Lower leg skin (tissue), 4 donors: ENCODE measurements at regions not wholly inside any gene's neighbourhood (a gene's known extent, or its start where the extent isn't known, plus 50 kb on each side); places are given as distances from the start of the nearest gene placed in this dataset.

ENCODE experiments used
- DNase-seq, 2 donors: peaks; one replicate each; pipeline ENCODE4 v3.0.0-alpha.2; 2019; ENCODE audit warnings: low spot score in 2 of 2
- H3K4me3 ChIP-seq: fragments of 200-600 bp; sonication (generic); 2 replicates; pipeline ENCODE4 v1.5.1; 2017; ENCODE audit warnings: mild to moderate bottlenecking, low read depth; ENCODE audit not compliant: poor library complexity, severe bottlenecking
- CTCF ChIP-seq, 3 donors: fragments of 450-650 bp; IDR thresholded peaks; one replicate each; pipeline ENCODE4 v1.5.1; 2016; ENCODE audit warnings: antibody characterized with exemption in 3 of 3, mild to moderate bottlenecking in 3 of 3, moderate library complexity in 2 of 3
- POLR2A ChIP-seq, 2 donors: fragments of 450-650 bp; IDR thresholded peaks; one replicate each; pipeline ENCODE4 v1.6.1; 2016 to 2017; ENCODE audit warnings: antibody characterized with exemption in 2 of 2, mild to moderate bottlenecking in 1 of 2, moderate library complexity in 1 of 2
- WGBS, 2 donors: methylation state at CpG; one replicate each; pipeline ENCODE4 v1.1.5; 2018; 5-methylcytosine and 5-hydroxymethylcytosine counted together
- intact Hi-C: fragments of 100-400 bp; cut with DNase I; formaldehyde crosslinking; loops from one replicate; pipeline ENCODE4 v1.15.0; 2023; ENCODE audit warnings: low total_unique reads

GRCh38 chr3:24730173-24730572 lies 235.5 kb upstream of the THRB start:
- no peak for DNase-seq
- intact Hi-C loops = no loop called here
- no peak overlapping the region for H3K4me3 ChIP-seq
- 83 to 87% methylated on average over 1 of the region's 1 CpG for WGBS, 2 donors
- no peak for TF ChIP-seq CTCF (IDR thresholded peaks at IDR 0.05)
- TF ChIP-seq POLR2A (IDR thresholded peaks at IDR 0.05) = no peak

- DNase-seq = no peak
- intact Hi-C loops = no loop called here
- no peak for TF ChIP-seq CTCF (IDR thresholded peaks at IDR 0.05)
- H3K4me3 ChIP-seq = no peak overlapping the region
Measured at GRCh38 chr3:24734019-24734418, 239.4 kb upstream of the THRB start.

GRCh38 chr3:24736701-24737100 lies 242.1 kb upstream of the THRB start:
- intact Hi-C loops = no loop called here
- 34 to 52% methylated on average over 3 of the region's 3 CpGs for WGBS, 2 donors
- H3K4me3 ChIP-seq = no peak overlapping the region
- TF ChIP-seq CTCF (IDR thresholded peaks at IDR 0.05) (no peak), POLR2A (IDR thresholded peaks at IDR 0.05) (no peak)
- DNase-seq = no peak

GRCh38 chr3:24740326-24740725 lies 245.7 kb upstream of the THRB start:
- no peak overlapping the region for H3K4me3 ChIP-seq
- TF ChIP-seq POLR2A (IDR thresholded peaks at IDR 0.05) (no peak), CTCF (IDR thresholded peaks at IDR 0.05) (no peak)
- 72 to 80% methylated on average over 3 of the region's 3 CpGs for WGBS, 2 donors
- intact Hi-C loops = no loop called here
- no peak for DNase-seq

- DNase-seq = no peak
- intact Hi-C loops = no loop called here
- TF ChIP-seq POLR2A (IDR thresholded peaks at IDR 0.05) = no peak
- no peak for TF ChIP-seq CTCF (IDR thresholded peaks at IDR 0.05)
- H3K4me3 ChIP-seq = no peak overlapping the region
- WGBS, 2 donors = 82 to 84% methylated on average over 2 of the region's 2 CpGs
Measured at GRCh38 chr3:24741506-24741905, 246.9 kb upstream of the THRB start.

GRCh38 chr3:24748520-24748919 lies 253.9 kb upstream of the THRB start:
- no peak overlapping the region for H3K4me3 ChIP-seq
- DNase-seq = no peak
- TF ChIP-seq CTCF (IDR thresholded peaks at IDR 0.05) (no peak), POLR2A (IDR thresholded peaks at IDR 0.05) (no peak)
- intact Hi-C loops = no loop called here
- WGBS, 2 donors = 88 to 90% methylated on average over 4 of the region's 4 CpGs
